Prostate gland (tissue), 2 donors: ENCODE measurements at regions not wholly inside any gene's neighbourhood (a gene's known extent, or its start where the extent isn't known, plus 50 kb on each side); places are given as distances from the start of the nearest gene placed in this dataset.

ENCODE experiments used
- POLR2A ChIP-seq: fragments of 450-650 bp; IDR thresholded peaks from one replicate; pipeline ENCODE4 v1.6.1; 2016; ENCODE audit warnings: antibody characterized with exemption, mild to moderate bottlenecking
- POLR2AphosphoS5 ChIP-seq: sonication (generic); formaldehyde crosslinking; IDR thresholded peaks from one replicate; pipeline ENCODE4 v1.6.1; 2017; ENCODE audit warnings: antibody characterized with exemption
- TF ChIP-seq, protein P1 (sequence below), 4 experiments: fragments of 200-600 bp in 2 of 4; fragments of 450-650 bp in 2 of 4; sonication (generic) in 2 of 4; IDR thresholded peaks; 1 replicate in 3 of 4; 2 replicates in 1 of 4; pipeline ENCODE4 v1.5.1; 2016 to 2019; ENCODE audit warnings: antibody characterized with exemption in 4 of 4, mild to moderate bottlenecking in 2 of 4, moderate library complexity in 2 of 4

DNA sequence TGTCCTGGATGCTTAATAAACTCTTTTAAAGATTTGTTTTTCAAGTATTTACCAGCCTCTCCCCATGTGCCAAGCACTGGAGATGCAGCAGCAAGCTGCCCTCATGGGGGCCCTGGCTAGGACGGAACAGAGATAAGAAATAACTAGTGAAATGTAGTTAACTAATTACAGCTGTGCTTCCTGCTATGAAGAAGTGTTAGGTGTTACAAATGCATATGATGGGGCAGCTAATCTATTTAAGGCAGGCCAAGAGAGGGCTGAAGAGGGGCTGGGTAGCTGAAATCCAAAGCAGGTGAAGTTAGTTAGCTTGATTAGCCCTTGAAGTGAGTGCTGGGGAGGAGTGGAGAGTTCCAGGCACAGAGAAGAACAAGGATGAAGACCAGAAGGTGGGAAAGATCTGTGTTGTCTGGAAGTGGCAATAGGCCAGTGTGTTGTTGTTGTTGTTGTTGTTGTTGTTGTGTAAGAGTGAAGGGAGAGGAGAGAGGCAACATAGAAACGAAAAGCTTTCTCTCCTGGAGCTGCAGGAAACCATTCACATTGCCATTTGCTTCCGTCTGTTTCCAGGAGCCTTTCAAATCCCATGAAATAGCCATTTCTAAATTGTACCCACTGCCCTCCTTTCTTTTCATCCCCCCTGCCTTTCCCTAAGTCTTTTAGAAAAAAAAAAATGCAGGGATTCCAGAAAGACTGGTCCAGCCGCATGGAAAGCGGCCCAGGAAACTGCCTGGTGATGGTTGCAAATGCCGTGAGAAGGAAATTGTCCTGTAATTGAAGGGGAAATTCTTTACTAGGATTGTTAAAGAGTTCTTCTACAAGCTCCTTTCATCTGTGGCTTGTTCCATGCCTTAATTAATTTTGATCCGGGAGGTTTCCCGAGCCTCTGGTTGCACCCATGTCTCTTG, 119.6 kb downstream of the TFAP2C start:
- TF ChIP-seq, protein P1, sequence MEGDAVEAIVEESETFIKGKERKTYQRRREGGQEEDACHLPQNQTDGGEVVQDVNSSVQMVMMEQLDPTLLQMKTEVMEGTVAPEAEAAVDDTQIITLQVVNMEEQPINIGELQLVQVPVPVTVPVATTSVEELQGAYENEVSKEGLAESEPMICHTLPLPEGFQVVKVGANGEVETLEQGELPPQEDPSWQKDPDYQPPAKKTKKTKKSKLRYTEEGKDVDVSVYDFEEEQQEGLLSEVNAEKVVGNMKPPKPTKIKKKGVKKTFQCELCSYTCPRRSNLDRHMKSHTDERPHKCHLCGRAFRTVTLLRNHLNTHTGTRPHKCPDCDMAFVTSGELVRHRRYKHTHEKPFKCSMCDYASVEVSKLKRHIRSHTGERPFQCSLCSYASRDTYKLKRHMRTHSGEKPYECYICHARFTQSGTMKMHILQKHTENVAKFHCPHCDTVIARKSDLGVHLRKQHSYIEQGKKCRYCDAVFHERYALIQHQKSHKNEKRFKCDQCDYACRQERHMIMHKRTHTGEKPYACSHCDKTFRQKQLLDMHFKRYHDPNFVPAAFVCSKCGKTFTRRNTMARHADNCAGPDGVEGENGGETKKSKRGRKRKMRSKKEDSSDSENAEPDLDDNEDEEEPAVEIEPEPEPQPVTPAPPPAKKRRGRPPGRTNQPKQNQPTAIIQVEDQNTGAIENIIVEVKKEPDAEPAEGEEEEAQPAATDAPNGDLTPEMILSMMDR (IDR thresholded peaks at IDR 0.05): no peak
- TF ChIP-seq POLR2A: no peak
- no peak for TF ChIP-seq POLR2AphosphoS5
